ENCODE measurements at regions not wholly inside any gene's neighbourhood (a gene's known extent, or its start where the extent isn't known, plus 50 kb on each side); places are given as distances from the start of the nearest gene placed in this dataset.

DNA sequence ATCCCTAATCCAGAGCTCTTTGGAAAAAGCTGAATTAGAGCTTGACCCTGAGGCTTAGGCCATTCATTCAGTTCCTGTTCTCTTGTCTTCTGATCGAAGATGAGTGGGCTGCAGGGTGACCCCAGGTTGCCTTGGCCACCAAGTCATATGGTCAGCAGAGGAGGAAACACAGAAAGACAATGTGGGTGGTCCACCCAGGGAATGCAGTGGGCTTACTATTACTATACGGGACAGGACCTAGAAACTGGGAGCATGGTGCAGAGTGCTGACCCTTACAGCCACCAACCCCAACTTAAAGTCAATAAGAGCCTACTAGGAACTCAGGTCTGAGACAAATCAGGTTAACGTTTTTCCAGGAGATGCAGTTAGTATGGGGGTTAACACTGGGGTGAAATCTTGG lies 200.5 kb downstream of the HERPUD2 start:
- Mint-ChIP-seq H3K4me1 (ENCODE audit: insufficient read depth, unreplicated experiment) (no peaks in the 10 kb centered on the region), H3K9me3 (ENCODE audit: unreplicated experiment) (peaks cover 5% of the 10 kb centered on the region), H3K27me3 (ENCODE audit: insufficient read depth, unreplicated experiment) (peaks cover 25% of the 10 kb centered on the region), H3K27ac (ENCODE audit: low read depth, unreplicated experiment) (no peak overlapping the region), H3K4me3 (ENCODE audit: unreplicated experiment) (no peak overlapping the region), H3K36me3 (ENCODE audit: insufficient read depth, unreplicated experiment) (no peaks in the 10 kb centered on the region)
- intact Hi-C loops (cut with micrococcal nuclease): no loop called here
- ChIA-PET CTCF (interaction anchor here (1.0 to 1.4 kb wide), 2 partner anchors 40 to 130 kb away, joined by 3 to 7 read pairs; no protein-coding TSS in a partner anchor), POLR2A (interaction anchor here (0.5 to 1.5 kb wide), 2 partner anchors 12 to 171 kb away, joined by 4 to 5 read pairs; no protein-coding TSS in a partner anchor)
- TF ChIP-seq, protein P1, sequence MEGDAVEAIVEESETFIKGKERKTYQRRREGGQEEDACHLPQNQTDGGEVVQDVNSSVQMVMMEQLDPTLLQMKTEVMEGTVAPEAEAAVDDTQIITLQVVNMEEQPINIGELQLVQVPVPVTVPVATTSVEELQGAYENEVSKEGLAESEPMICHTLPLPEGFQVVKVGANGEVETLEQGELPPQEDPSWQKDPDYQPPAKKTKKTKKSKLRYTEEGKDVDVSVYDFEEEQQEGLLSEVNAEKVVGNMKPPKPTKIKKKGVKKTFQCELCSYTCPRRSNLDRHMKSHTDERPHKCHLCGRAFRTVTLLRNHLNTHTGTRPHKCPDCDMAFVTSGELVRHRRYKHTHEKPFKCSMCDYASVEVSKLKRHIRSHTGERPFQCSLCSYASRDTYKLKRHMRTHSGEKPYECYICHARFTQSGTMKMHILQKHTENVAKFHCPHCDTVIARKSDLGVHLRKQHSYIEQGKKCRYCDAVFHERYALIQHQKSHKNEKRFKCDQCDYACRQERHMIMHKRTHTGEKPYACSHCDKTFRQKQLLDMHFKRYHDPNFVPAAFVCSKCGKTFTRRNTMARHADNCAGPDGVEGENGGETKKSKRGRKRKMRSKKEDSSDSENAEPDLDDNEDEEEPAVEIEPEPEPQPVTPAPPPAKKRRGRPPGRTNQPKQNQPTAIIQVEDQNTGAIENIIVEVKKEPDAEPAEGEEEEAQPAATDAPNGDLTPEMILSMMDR (IDR thresholded peaks at IDR 0.05; ENCODE audit: unreplicated experiment): no peak
- no TSS peak for BruUV-seq (replicated peaks)
- DNase-seq (ENCODE audit: unreplicated experiment): no peak

DNA sequence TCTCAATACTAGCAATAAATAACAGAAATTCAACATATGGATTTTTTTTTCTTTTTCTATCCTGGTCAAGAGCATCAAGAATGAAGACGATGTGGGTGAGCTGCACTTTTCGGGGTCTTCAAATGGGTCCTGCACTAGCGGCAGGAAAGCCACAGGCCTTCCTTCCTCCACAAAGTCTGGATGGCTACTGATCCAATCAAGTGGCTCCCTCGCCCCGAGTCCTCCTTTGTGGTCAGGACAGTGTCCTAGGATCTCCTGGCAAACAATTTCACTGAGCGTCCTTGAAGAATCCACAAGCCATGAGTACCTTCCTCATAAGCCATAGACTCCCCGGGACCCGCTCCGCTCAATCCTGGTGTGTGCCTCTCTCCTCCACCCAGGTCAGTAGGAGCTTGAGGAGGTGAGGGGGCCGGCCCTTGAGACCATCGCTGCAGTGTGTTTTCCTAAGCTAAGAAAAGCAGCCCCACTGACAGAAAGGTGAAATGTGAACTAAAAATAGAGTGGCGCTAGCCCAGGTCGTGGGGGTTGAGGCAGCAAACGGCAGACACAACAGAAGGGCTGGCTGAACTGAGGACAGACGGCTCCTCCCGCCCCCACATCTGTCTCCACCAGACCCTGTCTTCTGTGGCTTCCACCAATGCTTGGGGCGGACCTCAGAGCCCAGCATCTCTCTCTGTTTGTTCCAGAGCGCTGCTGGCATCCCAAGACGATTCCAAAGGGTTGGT lies 202.3 kb downstream of the HERPUD2 start:
- intact Hi-C loops (cut with micrococcal nuclease): no loop called here
- POLR2A ChIA-PET: interaction anchor here (1.5 kb wide), 1 partner anchor 10 kb away, joined by 4 read pairs; no protein-coding TSS in a partner anchor
- peaks cover 5% of the 10 kb centered on the region for H3K36me3 Mint-ChIP-seq (ENCODE audit: insufficient read depth, unreplicated experiment)
- TF ChIP-seq, protein P1 (IDR thresholded peaks at IDR 0.05; ENCODE audit: unreplicated experiment): no peak
- no peak overlapping the region for H3K27ac Mint-ChIP-seq (ENCODE audit: low read depth, unreplicated experiment)
- peaks cover 5% of the 10 kb centered on the region for H3K9me3 Mint-ChIP-seq (ENCODE audit: unreplicated experiment)
- no peaks in the 10 kb centered on the region for H3K4me1 Mint-ChIP-seq (ENCODE audit: insufficient read depth, unreplicated experiment)
- no TSS peak for BruUV-seq (replicated peaks)
- DNase-seq (ENCODE audit: unreplicated experiment): no peak
- CTCF ChIA-PET: interaction anchor here (0.5 to 1.2 kb wide), 3 partner anchors 28 to 160 kb away, joined by 3 to 7 read pairs (median 4); no protein-coding TSS in a partner anchor
- peaks cover 15% of the 10 kb centered on the region for H3K27me3 Mint-ChIP-seq (ENCODE audit: insufficient read depth, unreplicated experiment)
- no peak overlapping the region for H3K4me3 Mint-ChIP-seq (ENCODE audit: unreplicated experiment)

DNA sequence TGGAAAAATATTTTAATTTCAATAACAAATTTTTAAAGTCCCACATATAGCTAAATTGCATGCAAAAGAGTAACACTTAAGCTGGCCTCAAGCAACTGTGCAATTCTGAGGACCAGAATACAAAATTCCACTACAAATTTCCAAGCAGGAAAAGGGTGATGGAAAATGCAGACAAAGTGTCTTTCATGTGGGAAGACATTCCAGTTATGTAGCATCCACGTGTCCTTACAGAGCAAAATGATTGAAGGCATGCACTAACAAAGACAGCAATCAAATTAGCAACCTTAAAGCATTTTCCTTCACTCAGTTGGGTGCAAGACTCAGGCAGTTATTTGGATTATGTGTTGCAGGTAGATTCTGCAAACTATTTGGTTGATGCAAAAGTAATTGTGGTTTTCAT lies 203.7 kb downstream of the HERPUD2 start:
- Mint-ChIP-seq H3K9me3 (ENCODE audit: unreplicated experiment) (no peaks in the 10 kb centered on the region), H3K27ac (ENCODE audit: low read depth, unreplicated experiment) (no peak overlapping the region), H3K4me3 (ENCODE audit: unreplicated experiment) (no peak overlapping the region), H3K36me3 (ENCODE audit: insufficient read depth, unreplicated experiment) (peaks cover 5% of the 10 kb centered on the region), H3K4me1 (ENCODE audit: insufficient read depth, unreplicated experiment) (no peaks in the 10 kb centered on the region), H3K27me3 (ENCODE audit: insufficient read depth, unreplicated experiment) (peaks cover 15% of the 10 kb centered on the region)
- POLR2A ChIA-PET: no interaction called here
- CTCF ChIA-PET: no interaction called here
- DNase-seq (ENCODE audit: unreplicated experiment): no peak
- no TSS peak for BruUV-seq (replicated peaks)
- TF ChIP-seq, protein P1 (IDR thresholded peaks at IDR 0.05; ENCODE audit: unreplicated experiment): no peak
- intact Hi-C loops (cut with micrococcal nuclease): no loop called here

- Mint-ChIP-seq H3K27me3 (ENCODE audit: insufficient read depth, unreplicated experiment) (peaks cover 44% of the 10 kb centered on the region), H3K4me3 (ENCODE audit: unreplicated experiment) (no peak overlapping the region), H3K9me3 (ENCODE audit: unreplicated experiment) (no peaks in the 10 kb centered on the region), H3K4me1 (ENCODE audit: insufficient read depth, unreplicated experiment) (no peaks in the 10 kb centered on the region), H3K27ac (ENCODE audit: low read depth, unreplicated experiment) (no peak overlapping the region), H3K36me3 (ENCODE audit: insufficient read depth, unreplicated experiment) (peaks cover 5% of the 10 kb centered on the region)
- intact Hi-C loops (cut with micrococcal nuclease): no loop called here
- no TSS peak for BruUV-seq (replicated peaks)
- ChIA-PET CTCF (interaction anchor here (1.2 kb wide), 1 partner anchor 22 kb away, joined by 3 read pairs; no protein-coding TSS in a partner anchor), POLR2A (no interaction called here)
- no peak for DNase-seq (ENCODE audit: unreplicated experiment)
- TF ChIP-seq, protein P1 (IDR thresholded peaks at IDR 0.05; ENCODE audit: unreplicated experiment): no peak
These were observed 207.1 kb downstream of the HERPUD2 start for GRCh38 chr7:35487841-35488240.
